ENCODE measurements at regions not wholly inside any gene's neighbourhood (a gene's known extent, or its start where the extent isn't known, plus 50 kb on each side); places are given as distances from the start of the nearest gene placed in this dataset.

DNA sequence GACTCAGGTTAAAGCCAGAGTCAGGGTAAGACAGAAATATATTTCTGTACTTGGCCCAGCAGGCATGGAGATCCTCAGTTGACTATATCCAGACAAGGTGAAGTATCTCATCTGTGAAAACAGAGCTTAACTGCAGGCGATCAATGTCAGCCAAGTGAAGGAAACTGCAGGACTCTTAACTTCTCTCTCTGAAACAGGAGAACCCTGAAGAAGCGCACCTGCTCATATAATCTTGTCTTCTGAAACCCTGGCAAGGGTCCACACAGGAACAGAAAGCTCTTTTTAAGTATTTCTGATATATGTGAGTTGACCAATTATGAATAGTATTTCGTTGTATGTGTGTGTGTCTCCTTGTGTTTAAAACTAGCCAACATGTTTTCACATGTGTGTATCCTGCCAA, 504.8 kb upstream of the SLITRK5 start:
- TF ChIP-seq, protein P1, sequence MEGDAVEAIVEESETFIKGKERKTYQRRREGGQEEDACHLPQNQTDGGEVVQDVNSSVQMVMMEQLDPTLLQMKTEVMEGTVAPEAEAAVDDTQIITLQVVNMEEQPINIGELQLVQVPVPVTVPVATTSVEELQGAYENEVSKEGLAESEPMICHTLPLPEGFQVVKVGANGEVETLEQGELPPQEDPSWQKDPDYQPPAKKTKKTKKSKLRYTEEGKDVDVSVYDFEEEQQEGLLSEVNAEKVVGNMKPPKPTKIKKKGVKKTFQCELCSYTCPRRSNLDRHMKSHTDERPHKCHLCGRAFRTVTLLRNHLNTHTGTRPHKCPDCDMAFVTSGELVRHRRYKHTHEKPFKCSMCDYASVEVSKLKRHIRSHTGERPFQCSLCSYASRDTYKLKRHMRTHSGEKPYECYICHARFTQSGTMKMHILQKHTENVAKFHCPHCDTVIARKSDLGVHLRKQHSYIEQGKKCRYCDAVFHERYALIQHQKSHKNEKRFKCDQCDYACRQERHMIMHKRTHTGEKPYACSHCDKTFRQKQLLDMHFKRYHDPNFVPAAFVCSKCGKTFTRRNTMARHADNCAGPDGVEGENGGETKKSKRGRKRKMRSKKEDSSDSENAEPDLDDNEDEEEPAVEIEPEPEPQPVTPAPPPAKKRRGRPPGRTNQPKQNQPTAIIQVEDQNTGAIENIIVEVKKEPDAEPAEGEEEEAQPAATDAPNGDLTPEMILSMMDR (IDR thresholded peaks at IDR 0.05) = no peak
- no peak for TF ChIP-seq EP300 (IDR thresholded peaks at IDR 0.05)
